Endothelial cell of umbilical vein (primary cell): ENCODE measurements at regions not wholly inside any gene's neighbourhood (a gene's known extent, or its start where the extent isn't known, plus 50 kb on each side); places are given as distances from the start of the nearest gene placed in this dataset.
"Not testable (repeated sequence)": the region's sequence is repeated elsewhere in the genome, so short reads cannot be mapped to it uniquely, and the experiment has no call there.

Experiments used
- EZH2 ChIP-seq: IDR thresholded peaks from 2 replicates; pipeline ENCODE4 v1.6.1; 2012; ENCODE audit warnings: borderline replicate concordance, low read depth, mild to moderate bottlenecking, moderate library complexity, low read length, inconsistent platforms; ENCODE audit not compliant: severe bottlenecking
- FOS ChIP-seq: IDR thresholded peaks from 2 replicates; pipeline ENCODE4 v1.6.1; 2011; ENCODE audit warnings: mild to moderate bottlenecking, low read length, moderate library complexity, borderline replicate concordance; ENCODE audit not compliant: insufficient read depth
- GATA2 ChIP-seq: IDR thresholded peaks from 2 replicates; pipeline ENCODE4 v1.7.0; 2011; ENCODE audit warnings: low read depth, mild to moderate bottlenecking, moderate library complexity, mixed read lengths, low read length; ENCODE audit not compliant: insufficient read length, insufficient read depth
- MYC ChIP-seq: IDR thresholded peaks from one replicate; pipeline ENCODE4 v1.6.1; 2011; ENCODE audit warnings: mild to moderate bottlenecking, low read depth, low read length
- POLR2A ChIP-seq: IDR thresholded peaks from 2 replicates; pipeline ENCODE4 v1.6.1; 2012; ENCODE audit warnings: low read depth, mild to moderate bottlenecking, control low read depth, low read length
- POLR2AphosphoS5 ChIP-seq: IDR thresholded peaks from 2 replicates; pipeline ENCODE4 v1.6.1; 2012; ENCODE audit warnings: low read depth, mild to moderate bottlenecking, control low read depth, low read length, moderate library complexity; ENCODE audit not compliant: insufficient read depth
- TF ChIP-seq, protein P1 (sequence below), 2 donors: IDR thresholded peaks; 1 replicate in 1 of 2; 2 replicates in 1 of 2; pipeline ENCODE4 v1.5.1; 2011; ENCODE audit warnings: low read length in 2 of 2, mild to moderate bottlenecking in 2 of 2, moderate library complexity in 2 of 2, control low read depth in 1 of 2, inconsistent platforms in 1 of 2, low read depth in 1 of 2; ENCODE audit not compliant: insufficient read depth in 1 of 2; ENCODE audit errors: extremely low read depth in 1 of 2

DNA sequence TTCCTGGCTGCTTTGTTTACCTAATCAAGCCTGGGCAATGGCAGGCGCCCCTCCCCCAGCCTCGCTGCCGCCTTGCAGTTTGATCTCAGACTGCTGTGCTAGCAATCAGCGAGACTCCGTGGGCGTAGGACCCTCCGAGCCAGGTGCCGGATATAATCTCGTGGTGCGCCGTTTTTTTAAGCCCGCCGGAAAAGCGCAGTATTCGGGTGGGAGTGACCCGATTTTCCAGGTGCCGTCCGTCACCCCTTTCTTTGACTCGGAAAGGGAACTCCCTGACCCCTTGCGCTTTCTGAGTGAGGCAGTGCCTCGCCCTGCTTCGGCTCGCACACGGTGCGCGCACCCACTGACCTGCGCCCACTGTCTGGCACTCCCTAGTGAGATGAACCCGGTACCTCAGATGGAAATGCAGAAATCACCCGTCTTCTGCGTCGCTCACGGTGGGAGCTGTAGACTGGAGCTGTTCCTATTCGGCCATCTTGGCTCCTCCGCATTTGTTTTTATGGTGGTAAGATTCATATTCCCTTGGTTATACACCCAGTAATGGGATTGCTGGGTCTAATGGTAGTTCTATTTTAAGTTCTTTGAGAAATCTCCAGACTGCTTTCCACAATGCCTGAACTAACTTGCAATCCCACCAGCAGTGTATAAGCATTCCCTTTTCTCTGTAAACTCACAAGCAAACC lies 652.1 kb upstream of the LRFN5 start:
- TF ChIP-seq GATA2, POLR2A, MYC, FOS, EZH2, POLR2AphosphoS5: not testable (repeated sequence)
- TF ChIP-seq, protein P1, sequence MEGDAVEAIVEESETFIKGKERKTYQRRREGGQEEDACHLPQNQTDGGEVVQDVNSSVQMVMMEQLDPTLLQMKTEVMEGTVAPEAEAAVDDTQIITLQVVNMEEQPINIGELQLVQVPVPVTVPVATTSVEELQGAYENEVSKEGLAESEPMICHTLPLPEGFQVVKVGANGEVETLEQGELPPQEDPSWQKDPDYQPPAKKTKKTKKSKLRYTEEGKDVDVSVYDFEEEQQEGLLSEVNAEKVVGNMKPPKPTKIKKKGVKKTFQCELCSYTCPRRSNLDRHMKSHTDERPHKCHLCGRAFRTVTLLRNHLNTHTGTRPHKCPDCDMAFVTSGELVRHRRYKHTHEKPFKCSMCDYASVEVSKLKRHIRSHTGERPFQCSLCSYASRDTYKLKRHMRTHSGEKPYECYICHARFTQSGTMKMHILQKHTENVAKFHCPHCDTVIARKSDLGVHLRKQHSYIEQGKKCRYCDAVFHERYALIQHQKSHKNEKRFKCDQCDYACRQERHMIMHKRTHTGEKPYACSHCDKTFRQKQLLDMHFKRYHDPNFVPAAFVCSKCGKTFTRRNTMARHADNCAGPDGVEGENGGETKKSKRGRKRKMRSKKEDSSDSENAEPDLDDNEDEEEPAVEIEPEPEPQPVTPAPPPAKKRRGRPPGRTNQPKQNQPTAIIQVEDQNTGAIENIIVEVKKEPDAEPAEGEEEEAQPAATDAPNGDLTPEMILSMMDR (IDR thresholded peaks at IDR 0.05; ENCODE audit: extremely low read depth in 1 of 2, insufficient read depth in 1 of 2, low read depth in 1 of 2, low read length in 2 of 2): not testable (repeated sequence)
